ENCODE measurements at regions not wholly inside any gene's neighbourhood (a gene's known extent, or its start where the extent isn't known, plus 50 kb on each side); places are given as distances from the start of the nearest gene placed in this dataset.

GRCh38 chr2:237205043-237205541, 119.4 kb downstream of the COPS8 start:
- in situ Hi-C loops (cut with MboI; ENCODE audit: low pct_unique_long_range_greater_than_20kb, low sequenced_read_pairs, unreplicated experiment) = no loop called here
- TF ChIP-seq CTCF (IDR thresholded peaks at IDR 0.05; ENCODE audit: extremely low read depth, insufficient read depth, missing control alignments) = no peak
- DNase-seq (ENCODE audit: low spot score) = no peak

DNA sequence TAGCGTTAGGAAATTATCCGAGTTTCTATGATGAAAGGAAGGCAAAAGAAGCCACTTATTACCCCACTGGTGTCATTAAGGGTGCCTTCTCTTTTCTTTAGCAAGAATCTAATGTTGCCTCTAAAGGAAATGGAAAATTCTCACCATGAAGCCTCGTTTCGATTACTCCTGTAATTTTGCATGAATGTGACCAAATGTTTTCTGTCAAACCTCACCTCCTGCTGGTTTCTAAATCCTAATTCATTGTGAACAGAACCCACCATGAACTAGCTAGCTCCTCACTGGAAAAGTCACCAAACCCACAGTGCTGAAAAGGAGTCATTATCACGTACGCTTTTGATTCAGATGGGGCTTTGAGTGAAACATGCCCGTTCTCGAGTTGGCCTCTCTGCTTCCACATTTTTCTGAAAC, 119.9 kb downstream of the COPS8 start:
- no peak for TF ChIP-seq CTCF (IDR thresholded peaks at IDR 0.05; ENCODE audit: extremely low read depth, insufficient read depth, missing control alignments)
- in situ Hi-C loops (cut with MboI; ENCODE audit: low pct_unique_long_range_greater_than_20kb, low sequenced_read_pairs, unreplicated experiment) = no loop called here

DNA sequence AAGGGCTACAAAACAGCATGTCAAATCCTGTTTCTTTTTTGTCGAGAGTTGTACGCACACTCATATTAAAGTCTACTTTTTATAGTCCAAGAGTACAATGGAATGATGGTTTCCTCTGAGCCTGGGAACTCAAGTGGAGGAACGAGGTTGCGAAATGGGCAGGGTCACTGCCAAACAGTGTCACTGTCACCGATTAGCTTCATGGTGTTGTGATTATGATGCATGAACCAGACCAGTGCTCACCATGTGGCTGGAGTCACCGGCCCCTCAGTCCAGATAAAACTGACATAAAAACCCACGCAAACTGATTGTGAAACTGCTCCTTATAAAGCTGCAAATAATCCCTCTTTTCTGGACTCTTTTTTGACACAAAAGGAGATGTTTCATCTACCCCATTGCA, 122.0 kb downstream of the COPS8 start:
- no peak for TF ChIP-seq CTCF (IDR thresholded peaks at IDR 0.05; ENCODE audit: extremely low read depth, insufficient read depth, missing control alignments)
- DNase-seq (ENCODE audit: low spot score) = no peak

More for the DNA sequence above, 119.9 kb downstream of the COPS8 start:
- no peak for DNase-seq (ENCODE audit: low spot score)

DNA sequence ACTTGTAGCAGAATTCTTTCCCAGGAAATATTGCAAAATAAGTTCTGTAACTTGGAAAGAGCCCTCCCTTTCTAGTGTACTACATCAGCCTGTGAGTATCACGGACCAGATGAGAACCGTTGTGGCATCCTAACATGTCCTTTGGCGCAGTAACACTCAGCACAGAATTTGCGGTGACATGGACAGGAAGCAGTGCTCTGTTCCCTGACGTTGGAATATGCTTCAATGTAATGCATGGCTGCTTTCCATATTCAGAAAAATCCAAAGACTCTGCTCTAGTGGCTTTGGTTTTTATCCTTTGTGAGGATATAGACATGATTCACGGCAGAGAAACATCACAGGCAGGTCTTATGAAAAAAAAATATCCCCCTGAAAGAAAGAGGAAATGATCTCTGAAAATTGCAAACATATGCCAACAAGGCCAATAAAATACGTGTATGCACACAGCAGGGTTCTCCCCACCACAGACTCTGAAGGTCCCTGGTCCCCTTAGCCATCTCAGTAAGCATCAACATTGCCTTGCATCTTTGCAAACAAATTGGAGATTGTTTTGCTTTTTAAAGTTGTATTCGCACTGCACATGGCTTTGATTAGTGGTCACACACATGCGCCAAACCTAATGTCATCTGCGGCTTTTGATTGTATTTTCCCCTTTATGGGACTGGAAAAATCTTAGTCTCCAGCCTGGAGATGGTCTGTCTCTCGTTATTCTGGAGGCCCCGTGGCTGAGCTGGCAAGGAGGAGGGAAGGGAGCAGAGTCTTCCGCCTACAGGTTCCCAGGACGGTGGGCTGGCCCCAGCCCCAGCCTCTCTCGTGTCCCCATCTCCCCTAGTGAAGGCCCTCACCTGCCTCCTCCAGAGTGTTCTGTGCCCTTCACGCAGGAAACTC, 122.9 kb downstream of the COPS8 start:
- no peak for TF ChIP-seq CTCF (IDR thresholded peaks at IDR 0.05; ENCODE audit: extremely low read depth, insufficient read depth, missing control alignments)
- no peak for DNase-seq (ENCODE audit: low spot score)
- in situ Hi-C loops (cut with MboI; ENCODE audit: low pct_unique_long_range_greater_than_20kb, low sequenced_read_pairs, unreplicated experiment) = no loop called here

More for the DNA sequence above, 122.0 kb downstream of the COPS8 start:
- in situ Hi-C loops (cut with MboI; ENCODE audit: low pct_unique_long_range_greater_than_20kb, low sequenced_read_pairs, unreplicated experiment) = no loop called here

DNA sequence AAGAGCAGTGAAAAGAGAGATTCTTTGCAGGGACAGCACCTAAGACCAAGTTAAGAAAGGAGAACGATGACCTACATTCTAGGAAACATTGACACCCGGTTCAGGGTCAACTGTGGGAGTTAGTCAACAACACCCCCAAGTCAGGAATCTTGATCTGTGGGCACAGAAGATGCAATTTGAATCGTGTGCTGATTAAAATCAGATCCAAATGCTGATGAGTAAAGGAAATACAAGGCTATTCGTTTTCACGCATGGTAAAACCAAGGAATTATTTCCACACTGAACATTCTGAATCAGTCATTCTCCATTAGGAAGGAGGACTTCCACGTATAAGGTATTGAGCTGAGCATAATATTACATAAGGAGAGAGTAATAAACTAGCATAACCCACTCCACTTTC, 124.2 kb downstream of the COPS8 start:
- no peak for DNase-seq (ENCODE audit: low spot score)
- in situ Hi-C loops (cut with MboI; ENCODE audit: low pct_unique_long_range_greater_than_20kb, low sequenced_read_pairs, unreplicated experiment) = no loop called here
- TF ChIP-seq CTCF (IDR thresholded peaks at IDR 0.05; ENCODE audit: extremely low read depth, insufficient read depth, missing control alignments) = no peak

- in situ Hi-C loops (cut with MboI; ENCODE audit: low pct_unique_long_range_greater_than_20kb, low sequenced_read_pairs, unreplicated experiment) = no loop called here
- TF ChIP-seq CTCF (IDR thresholded peaks at IDR 0.05; ENCODE audit: extremely low read depth, insufficient read depth, missing control alignments) = no peak
- no peak for DNase-seq (ENCODE audit: low spot score)
Observed at GRCh38 chr2:237210297-237210696, 124.6 kb downstream of the COPS8 start.

Measured in GM13977 (cell line).